HG03378 (cell line): ENCODE measurements at regions not wholly inside any gene's neighbourhood (a gene's known extent, or its start where the extent isn't known, plus 50 kb on each side); places are given as distances from the start of the nearest gene placed in this dataset.

ENCODE experiments used
- ATAC-seq: cut with Tn5 transposase; IDR thresholded peaks from one replicate; pipeline ENCODE4 v1.9.1; 2021; ENCODE audit warnings: mild to moderate bottlenecking, moderate library complexity; ENCODE audit not compliant: unreplicated experiment

- no peak for ATAC-seq
These were observed 394.6 kb downstream of the GABRB3 start for GRCh38 chr15:26378304-26378703.

DNA sequence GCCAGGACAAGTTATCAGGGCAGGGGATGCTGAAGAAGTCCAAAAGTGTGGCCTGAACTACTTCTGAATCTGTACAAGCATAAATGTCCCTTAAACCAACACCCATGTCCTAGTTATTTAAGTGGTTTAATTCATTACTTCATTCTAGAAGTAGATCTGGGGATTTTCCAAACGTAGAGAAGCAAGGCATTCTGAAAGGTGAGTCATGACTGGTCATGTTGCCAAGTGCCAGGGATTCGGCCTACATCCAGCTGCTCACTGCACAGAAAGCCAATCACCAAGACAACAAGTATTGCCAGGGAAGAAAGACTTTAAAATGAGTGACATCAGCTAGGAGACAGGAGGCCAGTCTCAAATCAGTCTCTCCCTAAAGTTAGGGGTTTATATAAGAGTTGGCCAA is 396.6 kb downstream of the GABRB3 start:
- no peak for ATAC-seq

- no peak for ATAC-seq
These were observed 398.1 kb downstream of the GABRB3 start for GRCh38 chr15:26374806-26375205.

DNA sequence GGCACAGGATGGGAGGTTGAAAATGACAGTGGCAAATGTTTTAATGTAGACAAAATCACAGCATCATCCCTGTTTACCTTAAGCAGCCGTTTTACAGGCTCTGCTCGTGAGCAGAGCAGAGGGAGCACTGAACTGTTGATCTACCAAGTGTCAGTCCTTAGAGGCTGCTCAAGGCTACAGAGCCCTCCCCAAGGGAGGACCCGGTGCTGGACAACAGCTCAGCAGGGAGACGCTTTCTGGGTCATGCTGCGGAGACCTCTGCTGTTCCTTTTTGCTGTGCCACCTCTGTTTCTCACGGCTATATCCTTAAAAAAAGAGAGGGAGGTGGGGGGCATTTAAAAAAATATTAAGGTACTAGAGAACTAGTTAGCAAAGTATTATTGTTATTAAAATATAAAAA is 400.2 kb downstream of the GABRB3 start:
- ATAC-seq, result no peak

DNA sequence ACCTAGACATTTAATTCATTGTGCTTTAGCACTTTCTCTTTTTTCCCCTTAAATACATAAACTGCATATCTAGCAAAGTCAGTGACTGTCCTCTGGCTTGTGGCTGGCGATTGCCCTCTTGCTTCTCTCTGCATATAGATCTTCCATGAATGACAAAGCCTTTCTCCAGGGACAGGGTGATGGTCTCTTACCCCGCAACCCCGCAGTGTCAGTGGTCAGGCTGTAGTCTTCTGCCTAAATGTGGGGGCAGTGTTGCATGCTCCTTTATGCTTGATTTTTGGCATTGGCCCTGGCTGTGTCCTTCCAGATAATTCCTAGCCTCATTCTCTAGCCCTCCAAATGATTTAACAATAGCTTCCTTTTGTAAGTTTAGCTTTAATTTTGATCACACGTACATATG is 407.8 kb downstream of the GABRB3 start:
- ATAC-seq, result no peak

DNA sequence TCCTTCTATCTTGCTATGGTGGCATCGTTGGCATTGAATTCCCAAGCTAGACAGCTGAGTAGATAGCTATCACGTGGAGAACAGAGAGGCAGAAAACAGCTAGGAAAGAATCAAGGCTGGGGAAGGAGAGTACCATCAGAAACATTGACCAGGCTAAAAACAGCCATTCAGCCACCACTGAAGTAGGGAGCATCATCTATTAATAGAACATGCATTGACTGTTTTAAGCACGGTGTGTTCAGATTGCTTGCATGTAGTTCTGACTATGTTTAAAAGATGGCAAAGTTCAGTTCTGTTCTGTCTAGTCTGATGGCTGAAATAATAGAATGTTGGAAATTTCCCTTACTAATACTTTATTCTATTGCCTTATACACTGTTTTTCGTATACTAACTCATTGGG is 413.0 kb downstream of the GABRB3 start:
- no peak for ATAC-seq

DNA sequence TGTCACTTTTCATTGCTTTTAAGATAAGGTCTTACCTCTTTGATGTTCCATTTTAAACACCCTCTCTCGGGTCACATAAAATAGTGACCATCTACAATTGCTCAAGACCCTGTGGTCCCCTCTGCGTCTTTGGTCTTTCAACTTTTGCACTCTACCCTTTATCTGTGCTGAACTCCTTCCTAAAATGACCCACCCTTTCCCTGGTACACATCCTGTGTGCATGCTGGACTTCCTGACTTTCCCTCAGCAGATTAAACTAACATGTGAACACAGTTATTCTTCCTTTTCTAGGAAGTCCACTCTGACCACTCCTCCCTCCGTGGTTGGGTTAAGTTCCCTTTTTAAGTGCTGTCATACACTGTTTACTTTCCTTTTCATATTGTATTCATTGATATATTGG is 414.2 kb downstream of the GABRB3 start:
- ATAC-seq, result no peak

DNA sequence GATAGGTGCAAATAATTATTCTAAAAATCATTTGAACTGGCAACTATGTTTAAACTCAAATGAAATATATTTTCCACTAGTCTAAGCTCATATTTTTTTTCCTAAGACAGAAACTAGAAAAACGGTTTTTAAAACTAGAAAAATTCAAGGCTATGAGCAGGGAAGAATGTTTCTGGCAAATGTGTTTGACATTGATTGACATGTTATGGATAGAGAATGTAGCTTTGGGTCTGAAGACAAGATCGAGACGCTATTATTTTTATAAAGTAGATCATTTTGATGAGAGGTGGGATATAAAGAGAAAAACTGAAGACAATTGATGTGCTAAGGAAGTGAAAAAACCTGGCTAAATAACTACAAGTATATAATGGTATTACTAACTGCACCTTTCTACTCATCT is 415.2 kb downstream of the GABRB3 start:
- ATAC-seq, result no peak

DNA sequence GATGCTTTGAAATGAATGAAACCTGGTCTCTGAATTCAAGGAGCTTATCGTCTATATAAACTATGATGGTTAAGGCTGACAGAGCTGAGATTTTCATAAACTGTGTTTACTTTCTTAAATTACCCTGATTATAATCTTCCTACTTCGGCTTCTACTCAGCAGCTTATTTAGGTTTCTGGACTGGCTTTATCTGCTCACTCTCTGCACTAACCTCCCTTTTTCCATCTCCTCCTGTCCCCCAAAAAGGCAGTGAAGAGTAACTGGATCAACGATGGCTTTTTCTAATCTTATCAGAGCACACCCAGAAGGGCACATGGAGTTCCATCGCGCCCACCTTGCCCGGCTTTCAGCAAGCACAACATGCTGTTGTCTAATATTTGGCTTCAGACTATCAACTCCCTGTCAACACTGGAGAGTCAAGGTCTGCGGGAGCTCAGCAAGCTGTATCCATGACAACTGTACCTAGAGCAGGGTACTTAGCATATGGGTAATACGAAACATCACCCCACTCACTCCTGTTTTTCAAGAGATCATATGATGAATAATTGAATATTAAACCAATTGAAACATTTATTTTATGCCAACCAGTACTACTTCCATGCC is 417.3 kb downstream of the GABRB3 start:
- ATAC-seq, result no peak

- ATAC-seq, result no peak
These were observed 420.0 kb downstream of the GABRB3 start for GRCh38 chr15:26352909-26353308.

DNA sequence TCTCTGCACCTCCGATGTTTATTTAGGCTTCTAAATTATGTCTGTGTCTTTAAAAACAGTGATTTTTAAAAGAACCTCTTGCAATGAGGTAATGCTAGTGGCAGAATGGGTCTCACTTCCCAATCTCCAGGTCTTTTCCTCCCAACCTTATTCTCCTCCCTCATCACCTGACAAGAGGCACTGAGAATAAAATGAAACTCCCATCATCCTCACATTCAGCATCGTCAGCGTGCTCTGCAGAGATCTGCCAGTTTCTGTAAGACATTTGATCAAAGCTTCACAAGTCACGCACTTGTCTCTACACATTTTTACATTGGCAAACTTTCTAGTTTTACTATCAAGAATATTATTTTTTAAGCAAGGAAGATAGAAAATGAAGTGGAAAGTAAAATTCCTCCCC is 420.5 kb downstream of the GABRB3 start:
- ATAC-seq, result no peak

GRCh38 chr15:26325495-26325894 is 447.4 kb downstream of the GABRB3 start:
- ATAC-seq, result no peak

- no peak for ATAC-seq
These were observed 449.3 kb downstream of the GABRB3 start for GRCh38 chr15:26323566-26323965.

DNA sequence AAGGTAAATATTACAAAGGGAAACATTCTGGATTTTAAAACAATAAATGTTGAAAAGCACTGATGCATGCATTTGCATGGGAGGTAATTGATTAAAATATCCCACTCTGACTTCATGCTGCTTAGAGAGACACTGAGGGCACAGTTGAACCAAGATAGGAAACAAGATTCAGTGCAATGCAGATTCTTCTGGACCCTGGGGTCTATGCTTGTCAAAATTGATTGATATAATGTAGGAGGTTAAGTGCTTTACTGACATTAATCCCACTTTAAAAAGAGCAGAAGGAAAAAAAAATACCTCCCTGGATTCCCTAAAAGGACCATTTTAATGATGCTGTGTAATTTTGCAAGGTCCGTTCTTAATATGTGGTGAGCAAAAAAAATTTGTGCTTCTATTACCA is 454.2 kb downstream of the GABRB3 start:
- no peak for ATAC-seq

DNA sequence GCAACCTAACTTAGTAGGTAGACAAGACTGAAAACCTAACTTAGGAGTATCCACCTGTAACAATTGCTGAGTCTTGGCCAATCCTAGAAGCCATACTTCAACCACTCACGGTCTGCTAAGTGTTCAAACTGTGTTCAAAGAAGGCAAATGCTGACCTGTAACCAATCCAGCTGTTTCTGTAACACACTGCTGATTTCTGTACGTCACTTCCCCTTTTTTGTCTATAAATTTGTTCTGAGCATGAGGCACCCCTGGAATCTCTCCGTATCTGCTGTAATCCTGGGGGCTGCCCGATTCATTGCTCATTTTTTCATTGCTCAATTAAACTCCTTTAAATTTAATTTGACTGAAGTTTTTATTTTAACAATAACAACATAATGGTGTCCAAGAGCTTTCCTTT is 451.4 kb upstream of the ATP10A start:
- no peak for ATAC-seq

DNA sequence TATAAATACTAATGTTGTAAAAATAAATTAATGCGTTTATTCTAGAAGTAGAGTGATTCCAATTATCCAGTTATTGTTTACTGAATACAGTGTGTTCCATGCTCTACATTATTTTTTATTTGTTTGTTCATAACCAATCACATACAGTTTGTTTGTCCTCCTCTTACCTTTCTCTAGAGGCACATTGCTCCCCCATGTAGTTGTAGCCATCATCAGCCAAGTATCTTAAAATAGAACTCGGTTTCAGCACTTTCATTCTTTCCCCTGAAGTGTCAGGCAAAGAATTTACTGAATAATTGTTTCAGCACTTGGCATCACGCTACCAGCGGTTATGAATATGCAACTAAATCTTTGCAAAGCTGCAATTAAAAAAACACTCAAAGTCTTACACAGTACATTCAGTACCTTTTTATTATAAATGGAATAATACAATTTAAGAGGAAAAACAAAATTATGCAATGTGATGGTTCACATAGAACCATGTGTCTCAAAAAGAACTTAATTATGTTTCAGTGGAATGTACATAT is 448.6 kb upstream of the ATP10A start:
- ATAC-seq, result no peak

GRCh38 chr15:26298659-26299170 is 435.6 kb upstream of the ATP10A start:
- no peak for ATAC-seq

DNA sequence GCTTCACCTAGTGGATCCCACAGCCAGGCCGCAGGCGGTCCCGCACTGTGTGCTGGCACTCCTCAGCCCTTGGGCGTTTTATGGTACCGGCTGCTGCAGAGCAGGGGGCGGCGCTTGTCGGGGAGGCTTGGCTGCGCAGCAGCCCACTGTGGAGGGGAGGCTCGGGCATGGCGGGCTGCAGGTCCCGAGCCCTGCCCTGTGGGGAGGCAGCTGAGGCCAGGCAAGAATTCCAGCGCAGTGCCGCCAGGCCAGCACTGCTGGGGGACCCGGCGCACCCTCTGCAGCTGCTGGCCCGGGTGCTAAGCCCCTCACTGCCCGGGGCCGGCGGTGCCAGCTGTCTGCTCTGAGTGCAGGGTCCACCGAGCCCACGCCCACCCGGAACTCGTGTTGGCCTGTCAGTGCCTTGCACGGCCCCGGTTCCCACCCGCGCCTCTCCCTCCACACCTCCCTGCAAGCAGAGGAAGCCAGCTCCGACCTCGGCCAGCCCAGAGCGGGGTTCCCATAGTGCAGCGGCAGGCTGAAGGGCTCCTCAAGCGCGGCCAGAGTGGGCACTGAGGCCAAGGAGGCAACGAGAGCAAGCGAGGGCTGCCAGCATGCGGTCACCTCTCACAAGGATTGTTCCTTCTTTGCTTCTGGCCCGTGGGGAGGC is 435.0 kb upstream of the ATP10A start:
- no peak for ATAC-seq

GRCh38 chr15:26295336-26296085 is 432.4 kb upstream of the ATP10A start:
- ATAC-seq, result no peak

- ATAC-seq, result no peak
These were observed 431.0 kb upstream of the ATP10A start for GRCh38 chr15:26294059-26294689.

- no peak for ATAC-seq
These were observed 424.3 kb upstream of the ATP10A start for GRCh38 chr15:26287381-26287780.
